LNCaP clone FGC (cell line): ENCODE measurements at regions not wholly inside any gene's neighbourhood (a gene's known extent, or its start where the extent isn't known, plus 50 kb on each side); places are given as distances from the start of the nearest gene placed in this dataset.

Source experiments
- DNase-seq: peaks from one replicate; pipeline ENCODE4 v3.0.0-alpha.2; 2011; ENCODE audit warnings: low read depth
- H3K4me3 ChIP-seq: 2 replicates; pipeline ENCODE4 v1.5.1; 2011; ENCODE audit warnings: mild to moderate bottlenecking, low read depth, low read length, control low read depth
- TF ChIP-seq, protein P1 (sequence below): IDR thresholded peaks from 2 replicates; pipeline ENCODE4 v1.5.1; 2012; ENCODE audit warnings: mild to moderate bottlenecking; ENCODE audit not compliant: control insufficient read depth, insufficient read depth; ENCODE audit errors: extremely low read depth

DNA sequence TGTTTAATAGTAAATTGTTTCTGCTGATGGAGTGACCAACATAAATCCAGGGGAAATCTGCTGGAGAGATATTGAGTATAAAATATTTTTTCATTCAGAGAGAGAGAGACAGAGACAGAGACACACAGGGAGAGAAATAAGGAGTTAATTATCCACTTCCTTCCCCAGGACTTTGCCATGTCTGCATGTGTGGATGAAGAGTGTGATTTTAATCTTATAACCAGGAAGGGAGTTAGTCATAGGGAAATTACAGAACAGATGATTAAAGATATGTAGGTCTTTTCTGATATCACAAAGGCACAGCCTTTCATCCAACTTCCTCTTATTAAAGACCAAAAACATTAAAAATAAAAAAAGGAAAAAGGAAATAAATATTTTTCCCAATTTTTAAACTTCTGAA is 526.3 kb downstream of the SPRY1 start:
- TF ChIP-seq, protein P1, sequence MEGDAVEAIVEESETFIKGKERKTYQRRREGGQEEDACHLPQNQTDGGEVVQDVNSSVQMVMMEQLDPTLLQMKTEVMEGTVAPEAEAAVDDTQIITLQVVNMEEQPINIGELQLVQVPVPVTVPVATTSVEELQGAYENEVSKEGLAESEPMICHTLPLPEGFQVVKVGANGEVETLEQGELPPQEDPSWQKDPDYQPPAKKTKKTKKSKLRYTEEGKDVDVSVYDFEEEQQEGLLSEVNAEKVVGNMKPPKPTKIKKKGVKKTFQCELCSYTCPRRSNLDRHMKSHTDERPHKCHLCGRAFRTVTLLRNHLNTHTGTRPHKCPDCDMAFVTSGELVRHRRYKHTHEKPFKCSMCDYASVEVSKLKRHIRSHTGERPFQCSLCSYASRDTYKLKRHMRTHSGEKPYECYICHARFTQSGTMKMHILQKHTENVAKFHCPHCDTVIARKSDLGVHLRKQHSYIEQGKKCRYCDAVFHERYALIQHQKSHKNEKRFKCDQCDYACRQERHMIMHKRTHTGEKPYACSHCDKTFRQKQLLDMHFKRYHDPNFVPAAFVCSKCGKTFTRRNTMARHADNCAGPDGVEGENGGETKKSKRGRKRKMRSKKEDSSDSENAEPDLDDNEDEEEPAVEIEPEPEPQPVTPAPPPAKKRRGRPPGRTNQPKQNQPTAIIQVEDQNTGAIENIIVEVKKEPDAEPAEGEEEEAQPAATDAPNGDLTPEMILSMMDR, result no peak
- no peak for DNase-seq

DNA sequence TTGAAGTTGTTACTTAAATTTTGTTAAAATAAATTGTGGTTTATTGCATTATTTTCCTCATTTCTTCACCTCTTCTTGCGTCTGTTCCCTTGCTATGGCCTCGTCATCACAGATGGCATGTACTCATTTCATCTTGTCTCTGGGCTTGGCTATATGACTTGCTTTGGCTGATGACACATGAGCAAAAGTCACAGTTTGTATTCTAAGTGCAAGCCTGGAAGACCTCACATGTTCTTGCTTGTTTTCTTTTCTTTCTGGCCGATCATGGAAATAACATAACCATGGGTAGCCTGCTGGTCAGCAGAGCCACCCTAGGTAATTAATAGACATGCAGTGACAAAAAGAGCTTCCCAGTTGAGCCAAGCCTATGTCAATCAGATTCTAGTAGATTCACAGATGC is 527.9 kb downstream of the SPRY1 start:
- H3K4me3 ChIP-seq, result no peak overlapping the region
- peak; percentile 23 for DNase-seq
- TF ChIP-seq, protein P1, result no peak

More for the DNA sequence above, 526.3 kb downstream of the SPRY1 start:
- no peak overlapping the region for H3K4me3 ChIP-seq

- no peak for DNase-seq
- TF ChIP-seq, protein P1, result no peak
- no peak overlapping the region for H3K4me3 ChIP-seq
Measured at GRCh38 chr4:123929565-123929964, 533.0 kb downstream of the SPRY1 start.

GRCh38 chr4:123930996-123931395 is 534.4 kb downstream of the SPRY1 start:
- no peak overlapping the region for H3K4me3 ChIP-seq
- DNase-seq, result no peak
- TF ChIP-seq, protein P1, result no peak

GRCh38 chr4:123934096-123934495 is 537.5 kb downstream of the SPRY1 start:
- no peak for DNase-seq

DNA sequence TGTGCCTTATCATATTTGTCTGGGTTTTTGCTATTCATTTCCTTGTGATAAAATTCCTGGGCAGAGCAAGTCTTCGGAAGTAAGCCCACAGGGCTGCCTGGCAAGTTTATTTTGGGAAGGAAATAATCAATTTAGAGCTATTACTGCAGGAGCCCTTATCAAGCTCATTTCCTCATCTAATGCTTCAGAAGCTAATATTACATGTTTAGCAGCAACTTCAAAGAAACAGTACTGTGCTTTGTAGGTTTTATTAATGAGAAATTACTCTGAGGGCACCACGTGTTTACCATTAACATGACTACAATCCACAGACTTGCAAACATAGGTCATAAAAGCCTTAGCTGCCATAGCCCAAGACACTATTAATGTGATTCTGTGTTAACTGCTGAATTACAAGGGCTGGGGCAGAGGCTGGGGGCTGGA is 540.0 kb downstream of the SPRY1 start:
- no peak overlapping the region for H3K4me3 ChIP-seq
- DNase-seq, result no peak
- TF ChIP-seq, protein P1, result no peak

More at GRCh38 chr4:123934096-123934495, 537.5 kb downstream of the SPRY1 start:
- H3K4me3 ChIP-seq, result no peak overlapping the region
- TF ChIP-seq, protein P1, result no peak

DNA sequence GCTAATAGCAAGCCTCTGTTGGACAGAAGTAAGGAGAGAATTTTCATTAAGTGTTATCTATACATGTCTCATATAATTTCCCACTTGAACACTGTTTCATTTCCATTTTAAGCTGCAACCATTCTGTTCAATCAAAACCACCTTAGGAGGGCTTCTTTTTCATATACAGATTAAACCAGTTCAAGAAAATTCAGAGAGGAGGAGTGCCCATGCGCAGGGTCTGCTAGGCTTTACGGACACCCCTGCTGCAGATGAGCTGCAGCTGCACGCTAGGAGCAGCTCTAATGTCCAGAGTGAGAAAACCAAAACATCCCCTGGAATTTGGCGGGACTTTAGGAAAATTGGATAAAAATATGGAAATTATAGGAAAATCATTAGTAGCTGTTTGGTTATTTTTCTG is 541.0 kb downstream of the SPRY1 start:
- DNase-seq, result no peak
- no peak overlapping the region for H3K4me3 ChIP-seq
- TF ChIP-seq, protein P1, result no peak
